ENCODE measurements at regions not wholly inside any gene's neighbourhood (a gene's known extent, or its start where the extent isn't known, plus 50 kb on each side); places are given as distances from the start of the nearest gene placed in this dataset.

GRCh38 chr15:27628486-27628885 lies 470.6 kb downstream of the OCA2 start:
- TF ChIP-seq CTCF (IDR thresholded peaks at IDR 0.05; ENCODE audit: unreplicated experiment): no peak
- Mint-ChIP-seq H3K27ac (ENCODE audit: unreplicated experiment) (no peak overlapping the region), H3K4me1 (ENCODE audit: unreplicated experiment) (peaks cover under 1% of the 10 kb centered on the region), H3K36me3 (ENCODE audit: low read depth, unreplicated experiment) (no peaks in the 10 kb centered on the region), H3K4me3 (ENCODE audit: unreplicated experiment) (no peak overlapping the region), H3K27me3 (ENCODE audit: unreplicated experiment) (peaks cover 1% of the 10 kb centered on the region), H3K9me3 (ENCODE audit: unreplicated experiment) (peaks cover 4% of the 10 kb centered on the region)
- DNase-seq (ENCODE audit: low spot score): no peak

GRCh38 chr15:27627623-27628022 lies 471.5 kb downstream of the OCA2 start:
- no peak overlapping the region for H3K27ac Mint-ChIP-seq (ENCODE audit: unreplicated experiment)
- no peak for DNase-seq (ENCODE audit: low spot score)
- peaks cover 9% of the 10 kb centered on the region for H3K4me1 Mint-ChIP-seq (ENCODE audit: unreplicated experiment)
- H3K9me3 Mint-ChIP-seq (ENCODE audit: unreplicated experiment): peaks cover 4% of the 10 kb centered on the region
- no peak for TF ChIP-seq CTCF (IDR thresholded peaks at IDR 0.05; ENCODE audit: unreplicated experiment)
- H3K4me3 Mint-ChIP-seq (ENCODE audit: unreplicated experiment): no peak overlapping the region
- no peaks in the 10 kb centered on the region for H3K36me3 Mint-ChIP-seq (ENCODE audit: low read depth, unreplicated experiment)
- peaks cover 1% of the 10 kb centered on the region for H3K27me3 Mint-ChIP-seq (ENCODE audit: unreplicated experiment)

GRCh38 chr15:27623560-27624305 lies 475.4 kb downstream of the OCA2 start:
- Mint-ChIP-seq H3K27me3 (ENCODE audit: unreplicated experiment) (peaks cover 1% of the 10 kb centered on the region), H3K36me3 (ENCODE audit: low read depth, unreplicated experiment) (no peaks in the 10 kb centered on the region), H3K4me3 (ENCODE audit: unreplicated experiment) (no peak overlapping the region), H3K4me1 (ENCODE audit: unreplicated experiment) (peaks cover 9% of the 10 kb centered on the region), H3K9me3 (ENCODE audit: unreplicated experiment) (no peaks in the 10 kb centered on the region), H3K27ac (ENCODE audit: unreplicated experiment) (no peak overlapping the region)
- no peak for TF ChIP-seq CTCF (IDR thresholded peaks at IDR 0.05; ENCODE audit: unreplicated experiment)
- no peak for DNase-seq (ENCODE audit: low spot score)

- H3K27ac Mint-ChIP-seq (ENCODE audit: unreplicated experiment): no peak overlapping the region
- DNase-seq (ENCODE audit: low spot score): no peak
These were observed 476.0 kb downstream of the OCA2 start for GRCh38 chr15:27623149-27623548.

More at GRCh38 chr15:27623149-27623548, 476.0 kb downstream of the OCA2 start:
- peaks cover 1% of the 10 kb centered on the region for H3K27me3 Mint-ChIP-seq (ENCODE audit: unreplicated experiment)
- peaks cover 9% of the 10 kb centered on the region for H3K4me1 Mint-ChIP-seq (ENCODE audit: unreplicated experiment)
- no peak for TF ChIP-seq CTCF (IDR thresholded peaks at IDR 0.05; ENCODE audit: unreplicated experiment)
- no peaks in the 10 kb centered on the region for H3K9me3 Mint-ChIP-seq (ENCODE audit: unreplicated experiment)
- no peak overlapping the region for H3K4me3 Mint-ChIP-seq (ENCODE audit: unreplicated experiment)
- no peaks in the 10 kb centered on the region for H3K36me3 Mint-ChIP-seq (ENCODE audit: low read depth, unreplicated experiment)
